Stimulated activated CD4-positive, alpha-beta T cell treated with anti-CD3 and anti-CD28 coated beads, Interleukin-12 subunit alpha, Interleukin-12 subunit beta, amount 100 ng/mL, for 24 hours (primary cell): ENCODE measurements at regions not wholly inside any gene's neighbourhood (a gene's known extent, or its start where the extent isn't known, plus 50 kb on each side); places are given as distances from the start of the nearest gene placed in this dataset.

Experiments used
- DNase-seq, 2 experiments: peaks; one replicate each; pipeline ENCODE4 v3.0.0-alpha.2; 2020; ENCODE audit warnings: low read depth in 2 of 2

GRCh38 chr5:117077142-117077541 lies 502.5 kb upstream of the SEMA6A start:
- no peak for DNase-seq

GRCh38 chr5:117072439-117072838 lies 497.8 kb upstream of the SEMA6A start:
- no peak for DNase-seq

GRCh38 chr5:117065800-117066199 lies 491.2 kb upstream of the SEMA6A start:
- no peak for DNase-seq

- no peak for DNase-seq
Observed at GRCh38 chr5:117065161-117065560, 490.5 kb upstream of the SEMA6A start.

GRCh38 chr5:117060099-117060498 lies 485.5 kb upstream of the SEMA6A start:
- no peak for DNase-seq

GRCh38 chr5:117058740-117059139 lies 484.1 kb upstream of the SEMA6A start:
- no peak for DNase-seq

- no peak for DNase-seq
Observed at GRCh38 chr5:117055517-117055916, 480.9 kb upstream of the SEMA6A start.

GRCh38 chr5:117054911-117055310 lies 480.3 kb upstream of the SEMA6A start:
- DNase-seq = no peak

GRCh38 chr5:117054141-117054540 lies 479.5 kb upstream of the SEMA6A start:
- DNase-seq = no peak

- no peak for DNase-seq
Observed at GRCh38 chr5:117041926-117042595, 467.4 kb upstream of the SEMA6A start.

GRCh38 chr5:117039035-117039434 lies 464.4 kb upstream of the SEMA6A start:
- no peak for DNase-seq

- no peak for DNase-seq
Observed at GRCh38 chr5:117027384-117027783, 452.8 kb upstream of the SEMA6A start.

- DNase-seq = no peak
Observed at GRCh38 chr5:117020999-117021398, 446.4 kb upstream of the SEMA6A start.

- DNase-seq = no peak
Observed at GRCh38 chr5:117013280-117013877, 438.8 kb upstream of the SEMA6A start.

GRCh38 chr5:117010574-117010973 lies 436.0 kb upstream of the SEMA6A start:
- DNase-seq = no peak

GRCh38 chr5:116998024-116998423 lies 423.4 kb upstream of the SEMA6A start:
- no peak for DNase-seq

GRCh38 chr5:116992681-116993080 lies 418.1 kb upstream of the SEMA6A start:
- no peak for DNase-seq

- DNase-seq = no peak
Observed at GRCh38 chr5:116989995-116990394, 415.4 kb upstream of the SEMA6A start.

GRCh38 chr5:116982035-116982434 lies 407.4 kb upstream of the SEMA6A start:
- no peak for DNase-seq

- DNase-seq = no peak
Observed at GRCh38 chr5:116980581-116980980, 406.0 kb upstream of the SEMA6A start.

GRCh38 chr5:116976767-116977166 lies 402.1 kb upstream of the SEMA6A start:
- no peak for DNase-seq

- no peak for DNase-seq
Observed at GRCh38 chr5:116971131-116971530, 396.5 kb upstream of the SEMA6A start.

- DNase-seq = no peak
Observed at GRCh38 chr5:116970318-116970717, 395.7 kb upstream of the SEMA6A start.

- DNase-seq = no peak
Observed at GRCh38 chr5:116964438-116964837, 389.8 kb upstream of the SEMA6A start.
